ENCODE measurements at regions not wholly inside any gene's neighbourhood (a gene's known extent, or its start where the extent isn't known, plus 50 kb on each side); places are given as distances from the start of the nearest gene placed in this dataset.

- ChIA-PET POLR2A (no interaction called here), CTCF (interaction anchor here (0.8 kb wide), 1 partner anchor 9 kb away, joined by 4 read pairs; no protein-coding TSS in a partner anchor)
- no peak for DNase-seq (ENCODE audit: extremely low spot score)
- TF ChIP-seq CTCF (IDR thresholded peaks at IDR 0.05; ENCODE audit: control extremely low read depth, extremely low read depth, low read depth, missing control alignments): no peak
Observed at GRCh38 chr5:92977846-92978540, 603.0 kb downstream of the NR2F1-AS1 start.

- no peak for TF ChIP-seq CTCF (IDR thresholded peaks at IDR 0.05; ENCODE audit: control extremely low read depth, extremely low read depth, low read depth, missing control alignments)
- DNase-seq (ENCODE audit: extremely low spot score): no peak
- ChIA-PET CTCF (no interaction called here), POLR2A (no interaction called here)
Observed at GRCh38 chr5:92976156-92976555, 604.9 kb downstream of the NR2F1-AS1 start.

- DNase-seq (ENCODE audit: extremely low spot score): no peak
Observed at GRCh38 chr5:92969781-92970237, 611.2 kb downstream of the NR2F1-AS1 start.

GRCh38 chr5:92969191-92969780 lies 611.7 kb downstream of the NR2F1-AS1 start:
- CTCF ChIA-PET: interaction anchor here (1.0 kb wide), 1 partner anchor 25 kb away, joined by 3 read pairs; no protein-coding TSS in a partner anchor
- no peak for TF ChIP-seq CTCF (IDR thresholded peaks at IDR 0.05; ENCODE audit: control extremely low read depth, extremely low read depth, low read depth, missing control alignments)
- no peak for DNase-seq (ENCODE audit: extremely low spot score)
- POLR2A ChIA-PET: no interaction called here

More at GRCh38 chr5:92969781-92970237, 611.2 kb downstream of the NR2F1-AS1 start:
- ChIA-PET POLR2A (no interaction called here), CTCF (interaction anchor here (1.0 to 1.2 kb wide), 3 partner anchors 8 to 42 kb away, joined by 3 to 4 read pairs (median 3); no protein-coding TSS in a partner anchor)
- no peak for TF ChIP-seq CTCF (IDR thresholded peaks at IDR 0.05; ENCODE audit: control extremely low read depth, extremely low read depth, low read depth, missing control alignments)

GRCh38 chr5:92963800-92964199 lies 617.2 kb downstream of the NR2F1-AS1 start:
- DNase-seq (ENCODE audit: extremely low spot score): no peak
- CTCF ChIA-PET: no interaction called here
- no peak for TF ChIP-seq CTCF (IDR thresholded peaks at IDR 0.05; ENCODE audit: control extremely low read depth, extremely low read depth, low read depth, missing control alignments)
- POLR2A ChIA-PET: no interaction called here

- DNase-seq (ENCODE audit: extremely low spot score): no peak
- CTCF ChIA-PET: no interaction called here
Observed at GRCh38 chr5:92962752-92963151, 618.3 kb downstream of the NR2F1-AS1 start.

More at GRCh38 chr5:92962752-92963151, 618.3 kb downstream of the NR2F1-AS1 start:
- TF ChIP-seq CTCF (IDR thresholded peaks at IDR 0.05; ENCODE audit: control extremely low read depth, extremely low read depth, low read depth, missing control alignments): no peak
- POLR2A ChIA-PET: no interaction called here

Data from GM10248 (cell line).